Ectodermal cell (in vitro differentiated cells): ENCODE measurements at regions not wholly inside any gene's neighbourhood (a gene's known extent, or its start where the extent isn't known, plus 50 kb on each side); places are given as distances from the start of the nearest gene placed in this dataset.

Source experiments
- H3K27ac ChIP-seq: 2 replicates; pipeline ENCODE4 v1.7.0; 2013; ENCODE audit warnings: mild to moderate bottlenecking, low read depth, low read length; ENCODE audit not compliant: insufficient read depth, poor library complexity, severe bottlenecking
- H3K27me3 ChIP-seq: 2 replicates; pipeline ENCODE4 v1.7.0; 2013; ENCODE audit warnings: mild to moderate bottlenecking, low read length; ENCODE audit not compliant: insufficient read depth, control insufficient read depth, poor library complexity, severe bottlenecking
- H3K36me3 ChIP-seq: one replicate; pipeline ENCODE4 v1.7.0; 2013; ENCODE audit warnings: low read length; ENCODE audit not compliant: control insufficient read depth, insufficient read depth
- H3K4me1 ChIP-seq: one replicate; pipeline ENCODE4 v1.7.0; 2013; ENCODE audit warnings: low read length; ENCODE audit not compliant: control insufficient read depth, insufficient read depth
- H3K4me3 ChIP-seq: 2 replicates; pipeline ENCODE4 v1.7.0; 2013; ENCODE audit warnings: low read depth, low read length, control low read depth; ENCODE audit not compliant: insufficient read depth
- H3K9me3 ChIP-seq: 2 replicates; pipeline ENCODE4 v1.7.0; 2013; ENCODE audit warnings: mild to moderate bottlenecking, low read length, moderate library complexity; ENCODE audit not compliant: control insufficient read depth
- WGBS, 2 experiments: methylation state at CpG; one replicate each; pipeline ENCODE4 v1.1.7; 2013; ENCODE audit warnings: missing lambda C conversion rate in 2 of 2; 5-methylcytosine and 5-hydroxymethylcytosine counted together

DNA sequence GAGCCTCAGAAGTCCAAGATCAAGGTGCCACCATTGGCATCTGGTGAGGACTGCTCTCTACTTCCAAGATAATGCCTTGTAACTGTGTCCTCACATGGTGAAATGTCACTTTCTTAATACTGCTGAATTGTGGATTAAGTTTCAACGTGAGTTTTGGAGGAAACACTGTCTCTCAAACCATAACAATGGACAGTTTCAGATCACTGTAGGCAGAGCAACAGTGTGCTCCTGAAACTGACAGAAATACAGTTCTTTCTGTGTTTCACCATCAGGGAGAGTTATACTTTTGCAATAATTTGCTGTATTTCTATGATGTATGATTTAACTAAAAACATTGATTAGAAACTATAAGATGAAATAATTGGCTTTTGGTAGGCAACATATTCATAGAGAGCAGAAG, 1780.5 kb upstream of the CDH6 start:
- Histone ChIP-seq H3K9me3 (no peaks in the 10 kb centered on the region), H3K27ac (no peak overlapping the region), H3K36me3 (no peaks in the 10 kb centered on the region), H3K4me1 (no peaks in the 10 kb centered on the region), H3K4me3 (no peak overlapping the region), H3K27me3 (no peaks in the 10 kb centered on the region)
- 69 to 79% methylated on average over 1 of the region's 1 CpG for WGBS, 2 experiments

DNA sequence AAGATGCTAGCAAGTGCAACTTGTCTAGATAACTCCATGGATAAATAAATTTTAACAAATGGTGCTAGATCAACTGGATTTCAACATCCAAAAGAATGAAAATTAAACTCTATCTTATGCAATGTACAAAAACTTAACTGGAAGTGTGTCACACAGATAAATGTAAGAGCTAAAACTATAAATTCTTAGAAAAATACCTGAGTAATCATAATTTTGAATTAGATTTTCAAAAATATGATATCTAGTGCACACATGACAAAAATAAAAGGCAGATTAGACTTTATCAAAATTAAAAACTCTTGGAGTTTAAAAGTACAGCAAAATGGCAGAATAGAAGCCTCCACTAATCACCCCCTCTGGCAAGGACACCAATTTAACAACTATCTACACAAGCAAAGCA, 1791.2 kb upstream of the CDH6 start:
- H3K9me3 ChIP-seq: no peaks in the 10 kb centered on the region
- H3K4me1 ChIP-seq: no peaks in the 10 kb centered on the region
- no peak overlapping the region for H3K4me3 ChIP-seq
- no peaks in the 10 kb centered on the region for H3K27me3 ChIP-seq
- H3K27ac ChIP-seq: no peak overlapping the region
- H3K36me3 ChIP-seq: no peaks in the 10 kb centered on the region

DNA sequence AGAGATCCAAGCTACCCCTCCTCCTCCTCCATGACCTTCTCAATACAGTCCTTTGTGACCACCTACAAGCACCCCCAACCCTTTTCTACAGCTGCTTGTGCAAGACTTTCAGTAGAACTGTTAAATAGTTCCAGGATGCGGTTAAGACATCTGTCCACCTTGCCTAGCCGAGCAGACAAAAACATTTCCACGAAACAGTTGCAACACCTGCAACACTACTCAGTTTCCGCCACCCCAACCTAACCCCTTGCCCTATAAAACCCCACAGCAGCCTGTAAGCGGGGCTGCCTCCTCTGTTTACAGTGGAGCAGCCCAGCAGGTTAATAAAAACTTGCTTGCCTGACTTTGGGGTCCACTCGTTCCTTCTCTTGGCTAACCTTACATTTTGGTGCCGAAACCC, 1803.5 kb upstream of the CDH6 start:
- H3K27ac ChIP-seq: no peak overlapping the region
- H3K9me3 ChIP-seq: no peaks in the 10 kb centered on the region
- no peak overlapping the region for H3K4me3 ChIP-seq
- H3K4me1 ChIP-seq: no peaks in the 10 kb centered on the region
- no peaks in the 10 kb centered on the region for H3K36me3 ChIP-seq
- 93% methylated on average over 7 of the region's 7 CpGs for WGBS, 2 experiments
- no peaks in the 10 kb centered on the region for H3K27me3 ChIP-seq

DNA sequence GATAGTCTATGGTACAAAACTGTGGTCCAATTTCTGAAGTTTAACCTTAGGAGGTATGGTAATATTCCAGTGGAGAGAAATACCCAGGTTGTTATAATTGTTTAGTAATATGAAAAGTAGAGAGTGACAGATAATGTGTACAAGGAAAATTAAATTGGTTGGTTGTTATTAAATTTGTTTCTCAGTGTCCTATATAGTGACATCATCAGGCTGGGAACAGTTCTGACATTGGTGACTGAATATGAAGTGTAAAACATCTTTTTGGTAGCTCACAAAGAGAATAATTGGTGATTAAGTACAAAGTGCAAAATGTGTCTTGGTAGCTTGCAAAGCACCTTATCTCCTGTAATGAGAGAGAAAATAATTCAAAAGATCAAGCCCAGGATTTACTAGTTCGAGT, 1806.1 kb upstream of the CDH6 start:
- 82 to 93% methylated on average over 1 of the region's 1 CpG for WGBS, 2 experiments
- Histone ChIP-seq H3K4me3 (no peak overlapping the region), H3K36me3 (no peaks in the 10 kb centered on the region), H3K4me1 (no peaks in the 10 kb centered on the region), H3K27ac (no peak overlapping the region), H3K27me3 (no peaks in the 10 kb centered on the region), H3K9me3 (no peaks in the 10 kb centered on the region)

DNA sequence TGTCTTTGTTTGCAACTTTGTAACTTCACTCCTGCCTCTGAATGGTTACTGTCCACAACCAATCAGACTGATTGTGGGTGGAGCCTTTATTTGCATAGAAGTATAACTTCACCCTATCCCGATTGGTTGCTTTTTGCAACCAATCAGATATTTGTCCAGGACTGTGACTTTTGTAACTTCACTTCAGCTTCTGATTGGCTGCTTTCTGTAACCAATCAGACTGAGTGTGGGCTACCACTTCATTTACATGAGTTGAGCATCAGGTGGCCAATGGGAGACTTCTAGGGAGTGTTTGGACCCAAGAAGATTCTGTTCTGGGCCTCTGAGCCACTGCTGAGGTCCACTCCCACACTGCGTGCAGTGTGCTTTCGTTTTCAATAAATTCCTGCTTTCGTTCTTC, 1810.7 kb upstream of the CDH6 start:
- WGBS, 2 experiments: 95 to 97% methylated on average over 4 of the region's 4 CpGs

DNA sequence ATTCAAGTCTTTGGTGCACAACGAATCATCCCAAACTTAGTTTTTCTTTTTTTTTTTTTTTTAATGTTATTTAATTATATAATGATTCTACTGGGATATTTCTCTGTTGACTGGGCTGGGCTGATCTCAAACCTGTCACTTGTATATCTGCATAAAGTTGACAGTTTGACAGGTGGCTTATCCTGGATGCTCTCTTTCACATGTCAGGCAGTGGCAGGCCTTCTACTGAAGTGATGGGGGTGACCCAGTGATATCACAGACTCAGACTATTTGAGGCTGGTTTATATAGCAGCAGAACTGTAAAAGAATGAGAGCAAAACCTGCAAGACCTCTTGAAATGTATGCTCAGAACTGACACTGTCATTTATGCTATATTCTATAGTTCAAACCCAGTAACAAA, 1813.5 kb upstream of the CDH6 start:
- WGBS, 2 experiments: no CpG with 5 or more reads among the region's 1 CpG
- no peak overlapping the region for H3K4me3 ChIP-seq
- H3K4me1 ChIP-seq: no peaks in the 10 kb centered on the region
- H3K27me3 ChIP-seq: no peaks in the 10 kb centered on the region
- no peaks in the 10 kb centered on the region for H3K9me3 ChIP-seq
- H3K36me3 ChIP-seq: no peaks in the 10 kb centered on the region
- no peak overlapping the region for H3K27ac ChIP-seq

More for the DNA sequence above, 1810.7 kb upstream of the CDH6 start:
- H3K9me3 ChIP-seq: no peaks in the 10 kb centered on the region
- no peak overlapping the region for H3K4me3 ChIP-seq
- no peaks in the 10 kb centered on the region for H3K4me1 ChIP-seq
- H3K36me3 ChIP-seq: no peaks in the 10 kb centered on the region
- no peak overlapping the region for H3K27ac ChIP-seq
- H3K27me3 ChIP-seq: no peaks in the 10 kb centered on the region

DNA sequence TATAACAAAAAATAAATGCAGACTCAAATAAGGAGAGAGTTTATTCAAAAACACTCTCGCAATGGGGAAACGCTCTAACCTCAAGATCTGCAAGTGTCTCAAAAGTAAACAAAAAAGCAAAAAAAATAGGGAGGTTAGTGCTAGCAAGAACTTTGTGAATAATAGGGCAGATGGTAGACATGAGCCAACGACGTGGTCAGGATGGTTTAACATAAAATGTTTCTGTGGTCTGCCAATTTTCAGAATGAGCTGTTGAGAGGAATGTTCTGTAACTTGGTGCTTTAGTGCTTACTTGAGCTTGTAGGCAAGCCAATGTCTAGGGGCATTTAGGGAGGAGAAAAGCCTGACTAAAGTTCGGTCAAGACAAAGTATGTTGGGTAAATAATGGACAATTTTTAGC, 1813.9 kb upstream of the CDH6 start:
- H3K4me3 ChIP-seq: no peak overlapping the region
- 91 to 93% methylated on average over 5 of the region's 5 CpGs for WGBS, 2 experiments
- H3K27me3 ChIP-seq: no peaks in the 10 kb centered on the region
- H3K27ac ChIP-seq: no peak overlapping the region
- no peaks in the 10 kb centered on the region for H3K4me1 ChIP-seq
- no peaks in the 10 kb centered on the region for H3K9me3 ChIP-seq
- no peaks in the 10 kb centered on the region for H3K36me3 ChIP-seq

DNA sequence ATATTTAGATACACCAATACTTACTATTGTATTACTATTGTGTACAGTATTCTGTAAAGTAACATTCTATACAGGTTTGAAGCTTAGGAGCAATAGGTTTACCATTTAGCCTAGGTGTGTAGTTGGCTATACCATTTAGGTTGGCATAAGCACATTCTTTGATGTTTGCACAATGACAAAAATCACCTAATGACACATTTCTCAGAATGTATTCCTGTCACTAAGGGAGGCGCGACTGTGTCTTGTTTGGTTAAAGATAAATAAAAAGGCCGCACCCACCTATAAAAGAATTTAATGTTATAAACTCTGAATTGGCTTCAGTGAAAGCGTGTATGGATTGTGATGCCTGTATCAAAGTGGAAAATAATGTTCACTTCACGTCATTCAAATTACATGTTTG, 1815.4 kb upstream of the CDH6 start:
- WGBS, 2 experiments: 92 to 97% methylated on average over 2 to 5 of the region's 5 CpGs
- H3K36me3 ChIP-seq: no peaks in the 10 kb centered on the region
- H3K27ac ChIP-seq: no peak overlapping the region
- no peak overlapping the region for H3K4me3 ChIP-seq
- H3K4me1 ChIP-seq: no peaks in the 10 kb centered on the region
- H3K27me3 ChIP-seq: no peaks in the 10 kb centered on the region
- H3K9me3 ChIP-seq: no peaks in the 10 kb centered on the region

DNA sequence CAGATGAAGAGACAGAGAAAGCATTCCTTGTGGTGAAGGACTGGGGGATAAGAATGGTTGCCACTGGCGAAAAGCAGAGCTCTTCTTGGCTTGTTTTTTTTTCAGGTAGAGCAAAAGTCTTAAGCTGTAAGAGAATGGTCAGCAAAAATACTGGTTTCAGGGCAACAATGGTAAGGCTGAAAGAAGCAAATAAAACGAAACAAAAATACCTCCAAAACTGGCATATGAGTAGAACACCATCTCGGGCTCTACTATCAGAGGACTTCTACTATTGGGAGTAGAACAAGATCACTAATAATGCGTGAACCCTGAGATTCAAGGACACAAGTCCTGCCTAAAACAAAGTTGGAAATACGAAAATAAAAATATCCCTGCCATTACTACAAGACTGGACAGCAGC, 1823.2 kb upstream of the CDH6 start:
- Histone ChIP-seq H3K4me3 (no peak overlapping the region), H3K9me3 (no peaks in the 10 kb centered on the region), H3K36me3 (no peaks in the 10 kb centered on the region), H3K27ac (no peak overlapping the region), H3K27me3 (no peaks in the 10 kb centered on the region), H3K4me1 (no peaks in the 10 kb centered on the region)
- WGBS, 2 experiments: 97 to 99% methylated on average over 4 to 5 of the region's 5 CpGs

DNA sequence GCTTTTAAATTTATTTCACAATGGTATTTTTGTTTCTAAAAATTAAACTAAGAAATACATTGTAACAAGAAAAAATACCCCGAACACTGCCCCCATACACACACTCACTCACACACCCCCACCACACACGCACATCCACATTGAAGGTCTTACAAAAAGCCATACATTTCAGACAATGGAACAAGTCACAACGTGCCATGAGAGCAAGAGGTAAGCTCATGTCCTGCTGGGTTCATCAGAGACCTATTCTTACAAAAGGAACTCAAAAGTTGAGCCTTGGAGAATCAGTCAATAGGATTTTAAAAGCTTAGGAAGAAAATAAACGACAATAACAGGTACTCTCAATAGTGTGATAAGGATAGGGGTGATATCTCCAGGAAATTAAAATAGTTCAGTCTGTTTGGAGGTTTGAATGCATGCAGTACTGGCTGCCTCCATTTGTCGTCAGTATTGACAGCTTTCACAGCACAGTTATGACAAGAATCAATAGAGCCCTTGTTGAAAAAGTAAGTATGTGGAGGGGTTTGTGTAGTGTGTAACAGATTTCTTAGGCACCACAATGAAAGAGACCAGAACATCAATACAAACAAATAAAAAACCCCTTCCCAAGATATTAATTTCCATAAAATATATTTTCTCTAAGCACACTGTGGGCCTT, 1826.2 kb upstream of the CDH6 start:
- WGBS, 2 experiments: 46 to 55% methylated on average over 5 of the region's 5 CpGs
- H3K4me1 ChIP-seq: no peaks in the 10 kb centered on the region
- H3K27ac ChIP-seq: no peak overlapping the region
- H3K27me3 ChIP-seq: no peaks in the 10 kb centered on the region
- no peak overlapping the region for H3K4me3 ChIP-seq
- H3K9me3 ChIP-seq: no peaks in the 10 kb centered on the region
- no peaks in the 10 kb centered on the region for H3K36me3 ChIP-seq

DNA sequence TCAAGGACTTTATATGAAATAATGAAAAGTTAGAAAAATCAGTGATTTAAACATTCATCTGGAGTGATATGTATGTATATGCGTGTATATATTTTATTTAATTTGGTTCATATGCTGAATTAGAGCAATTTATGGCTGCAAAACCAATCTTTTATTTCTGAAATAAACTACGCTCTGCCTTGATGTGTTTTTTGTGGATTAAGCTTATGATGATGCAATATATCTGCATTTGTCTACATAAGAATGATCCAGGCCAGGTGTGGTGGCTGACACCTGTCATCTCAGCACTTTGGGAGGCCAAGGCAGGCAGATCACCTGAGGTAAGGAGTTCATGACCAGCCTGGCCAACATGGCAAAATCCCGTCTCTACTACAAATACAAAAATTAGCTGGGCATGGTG, 1842.3 kb upstream of the CDH6 start:
- Histone ChIP-seq H3K4me1 (no peaks in the 10 kb centered on the region), H3K9me3 (no peaks in the 10 kb centered on the region), H3K27me3 (no peaks in the 10 kb centered on the region), H3K4me3 (no peak overlapping the region), H3K36me3 (no peaks in the 10 kb centered on the region), H3K27ac (no peak overlapping the region)
- 94 to 95% methylated on average over 3 of the region's 3 CpGs for WGBS, 2 experiments
